Stomach smooth muscle (tissue), 2 donors: ENCODE measurements at regions not wholly inside any gene's neighbourhood (a gene's known extent, or its start where the extent isn't known, plus 50 kb on each side); places are given as distances from the start of the nearest gene placed in this dataset.
A peak's percentile ranks its signal among the peaks of the same experiment; 100 is the strongest.

Source experiments
- H3K27ac ChIP-seq: one replicate; pipeline ENCODE4 v1.7.0; 2013; ENCODE audit warnings: mild to moderate bottlenecking, low read length, inconsistent platforms
- H3K27me3 ChIP-seq, 2 donors: one replicate each; pipeline ENCODE4 v1.7.0; 2013; ENCODE audit warnings: low read length in 2 of 2; ENCODE audit not compliant: insufficient read depth in 2 of 2, control insufficient read depth in 1 of 2
- H3K36me3 ChIP-seq, 2 donors: one replicate each; pipeline ENCODE4 v1.7.0; 2013; ENCODE audit warnings: low read length in 2 of 2; ENCODE audit not compliant: control insufficient read depth in 2 of 2, insufficient read depth in 2 of 2
- H3K4me1 ChIP-seq: one replicate; pipeline ENCODE4 v1.7.0; 2013; ENCODE audit warnings: low read length; ENCODE audit not compliant: control insufficient read depth, insufficient read depth
- H3K4me3 ChIP-seq, 2 donors: one replicate each; pipeline ENCODE4 v1.7.0; 2013; ENCODE audit warnings: low read length in 2 of 2
- H3K9ac ChIP-seq, 2 donors: one replicate each; pipeline ENCODE4 v1.7.0; 2013; ENCODE audit warnings: low read length in 2 of 2, mild to moderate bottlenecking in 1 of 2
- H3K9me3 ChIP-seq, 2 donors: one replicate each; pipeline ENCODE4 v1.7.0; 2013; ENCODE audit warnings: low read length in 2 of 2; ENCODE audit not compliant: control insufficient read depth in 2 of 2
- donor health status: healthy.
- donor health status: Pancreatic carcinoma.

DNA sequence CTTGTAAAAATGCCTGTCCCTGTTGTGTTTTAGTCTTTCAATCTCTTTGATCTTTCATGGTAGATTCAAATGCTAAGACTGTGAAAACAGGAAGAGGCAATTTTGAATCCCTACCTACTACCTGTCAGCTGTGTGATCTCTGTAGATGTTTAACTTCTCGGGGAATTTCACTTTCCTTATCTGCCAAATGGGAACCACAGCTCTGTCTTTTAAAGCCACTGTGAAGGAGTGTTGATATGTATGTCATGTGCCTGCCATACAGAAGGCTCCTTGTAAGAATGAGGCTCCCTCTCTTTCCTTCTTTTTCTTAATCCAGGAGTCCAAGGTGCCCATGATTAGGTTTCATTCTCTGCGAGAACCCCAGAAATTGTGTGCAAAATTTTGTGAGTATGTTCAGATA lies 139.6 kb upstream of the ADAMTS9 start:
- Histone ChIP-seq H3K9me3 (no peaks in the 10 kb centered on the region), H3K27me3 (no peaks in the 10 kb centered on the region), H3K9ac (no peak overlapping the region), H3K27ac (no peak overlapping the region), H3K4me3 (no peak overlapping the region), H3K4me1 (no peaks in the 10 kb centered on the region), H3K36me3 (no peaks in the 10 kb centered on the region)

DNA sequence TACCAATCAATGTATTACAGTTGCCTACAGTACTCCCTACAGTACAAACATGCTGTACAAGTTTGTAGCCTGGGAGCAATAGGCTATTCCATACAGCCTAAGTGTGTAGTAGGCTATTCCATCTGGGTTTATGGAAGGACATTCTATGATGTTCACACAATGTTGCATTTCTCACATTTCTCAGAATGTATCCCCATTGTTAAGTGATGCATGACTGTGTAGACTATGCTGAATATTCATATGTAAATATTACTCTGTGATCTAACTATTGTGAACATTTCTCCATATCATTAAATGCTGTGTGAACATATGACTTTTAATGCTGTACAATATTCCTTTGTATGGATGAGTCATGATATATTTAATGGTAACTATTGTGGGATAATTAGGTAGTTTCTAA lies 139.2 kb upstream of the ADAMTS9 start:
- Histone ChIP-seq H3K9me3 (no peaks in the 10 kb centered on the region), H3K27ac (no peak overlapping the region), H3K4me1 (no peaks in the 10 kb centered on the region), H3K4me3 (no peak overlapping the region), H3K9ac (no peak overlapping the region), H3K36me3 (no peaks in the 10 kb centered on the region), H3K27me3 (no peaks in the 10 kb centered on the region)

DNA sequence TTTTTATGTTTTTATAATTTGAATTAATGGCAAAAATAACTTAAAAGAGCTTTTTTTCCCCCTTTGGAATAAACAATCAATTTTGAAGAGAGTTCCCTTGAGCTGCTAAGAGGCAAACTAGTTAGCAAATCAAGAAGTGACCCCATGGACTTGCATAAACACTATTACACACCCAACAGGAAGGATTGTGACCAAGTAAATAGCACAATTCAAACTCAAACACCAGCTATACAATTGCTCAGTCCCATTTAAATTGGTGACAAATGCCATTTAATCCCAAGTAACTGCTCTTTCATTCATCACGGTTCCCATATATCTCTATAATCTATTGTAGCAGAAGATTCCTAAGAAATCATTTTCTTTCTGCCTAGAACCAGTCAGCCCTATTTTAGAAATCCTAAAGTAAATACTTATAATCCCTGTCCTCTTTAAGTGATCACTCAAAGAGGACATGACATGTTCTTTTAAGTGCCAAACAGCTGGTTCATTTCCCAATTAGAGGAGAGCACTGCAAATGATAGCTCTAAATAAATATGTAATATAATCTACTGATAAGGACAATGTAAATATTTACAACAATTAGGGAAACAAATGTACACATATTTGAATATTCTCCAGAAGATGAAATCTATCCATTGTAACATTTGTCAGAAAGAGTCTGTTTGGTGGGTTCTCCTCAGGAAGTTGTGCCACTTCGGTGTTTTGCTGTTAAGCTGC lies 137.8 kb upstream of the ADAMTS9 start:
- Histone ChIP-seq H3K27ac (no peak overlapping the region), H3K9ac (no peak overlapping the region), H3K9me3 (no peaks in the 10 kb centered on the region), H3K4me3 (no peak overlapping the region), H3K36me3 (no peaks in the 10 kb centered on the region), H3K4me1 (no peaks in the 10 kb centered on the region), H3K27me3 (no peaks in the 10 kb centered on the region)

DNA sequence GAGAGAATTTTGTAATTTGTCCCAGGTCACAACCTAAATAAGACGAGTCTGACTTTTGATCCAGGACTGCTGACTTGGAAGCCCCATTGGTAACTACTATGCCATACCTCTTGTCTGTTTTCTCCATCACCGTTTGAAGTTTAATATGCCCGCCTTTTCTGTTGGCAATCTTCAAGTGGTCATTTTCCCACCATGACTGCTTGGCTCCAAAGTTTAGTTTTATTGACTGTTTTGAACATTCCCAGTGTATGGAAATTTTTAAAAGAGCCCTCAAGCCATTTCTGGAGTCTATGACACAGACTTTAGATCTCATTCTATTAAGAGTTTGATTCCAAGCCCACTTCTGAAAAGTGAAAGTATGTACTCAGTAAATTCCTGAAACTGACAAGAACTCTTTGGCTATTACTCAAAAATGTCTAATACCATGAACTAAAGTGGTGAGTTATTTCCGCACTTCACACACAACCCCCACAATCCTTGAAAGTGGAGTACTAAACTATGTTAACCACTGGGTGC lies 136.7 kb upstream of the ADAMTS9 start:
- Histone ChIP-seq H3K27me3 (no peaks in the 10 kb centered on the region), H3K9ac (no peak overlapping the region), H3K36me3 (no peaks in the 10 kb centered on the region), H3K4me3 (no peak overlapping the region), H3K9me3 (no peaks in the 10 kb centered on the region), H3K4me1 (no peaks in the 10 kb centered on the region), H3K27ac (no peak overlapping the region)

DNA sequence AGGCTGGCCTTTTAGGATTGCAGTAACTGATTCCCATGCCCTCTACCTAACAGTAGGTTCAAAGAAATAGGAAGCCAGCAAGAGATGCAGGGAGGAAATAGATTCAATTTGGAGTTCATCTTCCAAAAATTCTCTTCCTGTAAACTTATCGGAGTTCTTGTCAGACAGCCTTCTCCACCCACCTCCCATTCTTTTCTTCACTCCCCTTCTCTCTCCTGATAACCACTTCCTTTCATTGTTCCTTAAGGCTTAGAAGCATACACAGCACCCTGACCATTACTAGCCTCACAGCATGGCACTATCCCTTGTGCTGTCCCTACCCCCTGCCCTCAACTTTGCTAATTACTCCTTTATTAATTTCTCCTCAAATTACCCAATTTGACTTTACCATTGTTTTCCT lies 130.4 kb upstream of the ADAMTS9 start:
- no peak overlapping the region for H3K27ac ChIP-seq
- H3K4me1 ChIP-seq: peaks cover 10% of the 10 kb centered on the region
- H3K36me3 ChIP-seq: peaks cover 0 to 2% of the 10 kb centered on the region in 2 donors
- no peaks in the 10 kb centered on the region for H3K27me3 ChIP-seq
- H3K9ac ChIP-seq: no peak overlapping the region
- no peaks in the 10 kb centered on the region for H3K9me3 ChIP-seq
- H3K4me3 ChIP-seq: no peak overlapping the region

DNA sequence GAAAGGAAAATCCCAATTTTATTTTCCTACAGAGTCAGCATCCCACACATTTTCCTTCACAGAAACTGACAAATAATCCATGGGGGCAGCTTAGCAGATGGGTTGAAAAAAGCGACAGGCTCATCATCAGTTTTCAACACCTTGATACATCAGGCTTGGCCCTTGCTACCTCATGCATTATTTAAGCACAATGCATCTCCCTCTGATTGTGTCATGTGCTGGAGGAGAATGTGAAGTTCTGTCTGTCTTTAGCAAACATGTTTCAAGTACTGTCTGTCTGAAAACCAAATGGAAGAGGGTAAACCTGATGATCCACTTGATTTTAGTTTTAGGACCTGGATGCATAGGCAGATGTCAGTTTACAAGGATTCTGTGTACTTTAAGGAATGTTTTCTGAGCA lies 128.6 kb upstream of the ADAMTS9 start:
- Histone ChIP-seq H3K27me3 (no peaks in the 10 kb centered on the region), H3K9me3 (no peaks in the 10 kb centered on the region), H3K9ac (no peak overlapping the region), H3K4me1 (peaks cover 10% of the 10 kb centered on the region), H3K27ac (no peak overlapping the region), H3K4me3 (no peak overlapping the region), H3K36me3 (peaks cover 0 to 2% of the 10 kb centered on the region in 2 donors)

DNA sequence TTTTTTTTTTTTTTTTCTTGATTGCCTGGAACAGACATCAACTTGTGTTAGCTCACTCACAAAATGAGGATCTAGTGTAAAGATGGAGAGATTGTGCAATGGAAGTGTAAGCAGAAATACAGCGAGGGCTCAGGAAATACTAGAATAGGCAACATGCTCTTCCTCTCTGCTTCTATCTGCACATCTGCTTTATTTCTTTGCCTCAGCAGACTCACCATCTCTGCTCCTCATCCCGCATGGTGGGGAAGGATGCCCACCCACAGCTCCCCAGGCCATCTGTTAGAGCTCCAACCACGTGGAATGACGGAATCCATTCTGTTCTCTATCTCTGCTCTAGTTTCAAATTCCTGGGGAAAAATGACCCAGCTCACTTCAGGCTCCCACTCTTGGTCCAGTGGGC lies 128.0 kb upstream of the ADAMTS9 start:
- Histone ChIP-seq H3K4me1 (peaks cover 10% of the 10 kb centered on the region), H3K4me3 (peak overlapping the region in 1 of 2 donors; percentile 23), H3K9me3 (no peaks in the 10 kb centered on the region), H3K36me3 (peaks cover 0 to 4% of the 10 kb centered on the region in 2 donors), H3K27ac (no peak overlapping the region), H3K27me3 (no peaks in the 10 kb centered on the region), H3K9ac (no peak overlapping the region)

DNA sequence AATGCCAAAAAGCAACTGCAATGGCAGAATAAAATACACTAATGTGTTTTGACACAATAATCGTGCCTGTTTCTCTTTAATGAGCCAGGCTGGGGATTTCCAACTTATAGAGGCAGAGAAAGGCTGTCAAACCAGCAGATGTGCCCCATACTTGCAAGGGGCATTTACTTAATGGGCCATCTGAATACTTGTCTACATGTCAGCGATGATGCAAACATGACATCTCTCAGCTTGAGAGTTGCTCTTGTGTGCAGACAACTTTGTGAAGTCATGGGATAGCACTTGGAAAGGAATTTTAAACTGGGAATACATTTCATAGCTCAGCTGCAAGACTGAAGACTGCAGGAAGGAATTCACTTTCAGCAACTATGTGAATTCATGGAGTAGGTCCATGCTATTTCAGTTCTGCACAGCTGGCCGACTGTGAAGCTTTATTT lies 127.4 kb upstream of the ADAMTS9 start:
- Histone ChIP-seq H3K4me3 (peak overlapping the region in 1 of 2 donors; percentile 23), H3K4me1 (peaks cover 10% of the 10 kb centered on the region), H3K27ac (no peak overlapping the region), H3K27me3 (no peaks in the 10 kb centered on the region), H3K9ac (no peak overlapping the region), H3K9me3 (no peaks in the 10 kb centered on the region), H3K36me3 (peaks cover 2 to 4% of the 10 kb centered on the region in 2 donors)

DNA sequence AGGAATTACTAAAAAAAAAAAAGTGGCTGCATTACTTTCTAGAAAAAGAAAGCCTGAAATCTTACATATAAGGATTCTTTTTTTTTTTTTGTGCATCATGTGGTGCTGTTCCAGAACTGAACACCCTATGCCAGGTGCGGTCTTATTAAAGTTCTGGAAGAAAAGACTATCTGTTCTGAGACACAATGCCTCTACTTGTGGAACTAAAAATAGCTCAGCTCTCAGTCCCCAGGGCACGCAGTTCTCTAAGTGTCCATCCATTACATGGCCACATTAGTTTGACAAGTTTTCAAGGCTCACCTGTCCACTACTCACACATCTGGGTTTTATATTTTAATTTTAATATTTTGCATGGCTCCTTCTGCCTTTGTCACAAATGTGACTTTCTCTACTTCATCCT lies 126.6 kb upstream of the ADAMTS9 start:
- Histone ChIP-seq H3K4me1 (peaks cover 10% of the 10 kb centered on the region), H3K27me3 (no peaks in the 10 kb centered on the region), H3K9ac (no peak overlapping the region), H3K27ac (no peak overlapping the region), H3K4me3 (no peak overlapping the region), H3K36me3 (peaks cover 6 to 7% of the 10 kb centered on the region in 2 donors), H3K9me3 (no peaks in the 10 kb centered on the region)

DNA sequence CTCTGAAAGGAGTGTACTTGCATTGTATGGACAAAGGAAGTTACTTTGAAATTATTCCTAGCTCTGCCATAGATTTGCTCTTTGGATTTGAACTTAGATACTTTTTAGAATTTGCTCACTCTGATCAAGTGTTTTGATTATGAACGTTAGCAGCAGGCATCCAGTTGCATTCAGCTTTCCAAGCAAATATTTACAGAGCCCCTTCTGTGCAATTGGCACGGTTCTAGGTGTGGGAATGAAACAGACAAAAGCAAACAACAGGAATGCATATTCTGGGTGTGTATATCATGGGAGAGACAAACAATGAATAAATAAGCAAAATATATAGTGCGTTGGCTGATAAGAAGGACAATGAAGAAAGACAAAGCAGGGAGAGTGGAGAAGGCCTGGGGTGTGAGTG lies 125.5 kb upstream of the ADAMTS9 start:
- Histone ChIP-seq H3K27me3 (no peaks in the 10 kb centered on the region), H3K9ac (no peak overlapping the region), H3K36me3 (peaks cover 7 to 8% of the 10 kb centered on the region in 2 donors), H3K4me1 (peaks cover 10% of the 10 kb centered on the region), H3K27ac (no peak overlapping the region), H3K9me3 (no peaks in the 10 kb centered on the region), H3K4me3 (no peak overlapping the region)

DNA sequence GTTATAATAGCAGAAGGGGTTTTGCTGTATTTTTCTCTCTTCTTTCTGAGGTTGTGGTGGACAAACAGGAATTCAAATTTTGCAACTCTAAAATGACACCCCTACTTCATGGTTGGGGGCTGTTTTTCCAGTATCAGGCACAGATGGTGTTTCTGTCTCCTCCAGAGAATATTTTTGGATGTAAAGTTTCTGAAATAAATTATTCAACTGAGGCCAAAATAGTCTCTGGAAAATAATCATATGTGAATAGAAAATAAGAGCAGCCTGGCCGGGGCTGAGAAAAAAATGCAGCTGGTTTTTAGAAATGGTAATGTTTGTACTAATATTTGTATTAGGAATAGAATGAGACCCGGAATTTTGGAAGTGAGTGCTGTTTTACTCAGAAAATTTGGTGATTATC lies 121.3 kb upstream of the ADAMTS9 start:
- Histone ChIP-seq H3K36me3 (peaks cover 7 to 19% of the 10 kb centered on the region in 2 donors), H3K27me3 (no peaks in the 10 kb centered on the region), H3K4me1 (peaks cover 11% of the 10 kb centered on the region), H3K9ac (no peak overlapping the region), H3K4me3 (no peak overlapping the region), H3K9me3 (no peaks in the 10 kb centered on the region), H3K27ac (no peak overlapping the region)
